ENCODE measurements at regions not wholly inside any gene's neighbourhood (a gene's known extent, or its start where the extent isn't known, plus 50 kb on each side); places are given as distances from the start of the nearest gene placed in this dataset.

DNA sequence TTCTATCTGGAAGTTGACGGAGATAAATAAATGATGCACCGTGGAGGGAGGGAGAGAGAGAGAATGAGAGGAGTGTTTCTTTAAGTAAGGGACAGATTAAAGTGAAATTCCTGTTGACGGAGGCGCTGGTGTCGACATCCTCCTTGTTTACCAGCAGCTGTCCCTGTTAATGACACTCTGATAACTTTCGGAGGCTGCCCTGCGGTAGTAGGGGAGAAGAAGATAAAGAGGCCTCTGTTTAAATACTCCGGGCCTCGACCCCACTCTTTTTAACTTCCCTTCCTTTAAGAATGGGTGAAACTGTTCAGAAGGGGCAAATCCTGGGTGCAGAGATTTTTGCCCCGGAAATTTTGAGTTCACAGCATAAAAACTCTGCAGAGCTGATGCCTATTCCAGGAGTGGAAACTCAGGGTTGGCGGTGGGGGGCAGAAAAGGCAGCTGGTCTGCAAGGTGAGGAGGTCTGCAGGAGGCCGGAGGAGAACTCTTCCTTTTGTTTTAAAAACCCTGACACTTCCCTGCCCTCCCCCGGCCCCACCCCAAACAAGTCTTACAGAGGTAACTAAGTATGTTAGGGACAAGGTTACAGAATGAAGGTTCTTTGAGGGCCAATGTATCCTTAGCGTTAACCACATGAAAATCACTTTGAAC, 276.6 kb upstream of the NR2F2 start:
- TF ChIP-seq POLR2AphosphoS5 (IDR thresholded peaks at IDR 0.05; ENCODE audit: low read depth, low read length): no peak
- peak; percentile 69 for TF ChIP-seq FOXP2 (optimal IDR thresholded peaks at IDR 0.05; ENCODE audit: borderline replicate concordance, extremely low read depth, extremely low read length, insufficient read depth)

DNA sequence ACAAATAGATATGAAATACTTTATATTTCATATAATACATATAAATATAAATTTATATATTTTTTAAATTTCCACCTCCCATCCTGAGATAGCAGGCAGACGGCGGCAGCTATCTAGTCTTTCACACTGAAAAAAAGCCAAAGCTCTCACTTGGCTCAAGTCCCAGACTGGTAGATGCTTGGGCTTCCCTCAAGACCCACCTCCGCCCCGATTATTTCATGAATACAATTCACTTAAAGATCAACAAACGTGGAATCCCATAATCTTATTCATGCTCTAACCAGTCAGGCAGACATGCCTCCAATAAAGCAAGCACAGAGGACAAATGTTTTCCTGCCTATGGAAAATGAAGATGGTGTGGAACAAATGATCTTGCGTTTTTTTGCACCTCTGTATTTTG, 275.9 kb upstream of the NR2F2 start:
- TF ChIP-seq, protein P1, sequence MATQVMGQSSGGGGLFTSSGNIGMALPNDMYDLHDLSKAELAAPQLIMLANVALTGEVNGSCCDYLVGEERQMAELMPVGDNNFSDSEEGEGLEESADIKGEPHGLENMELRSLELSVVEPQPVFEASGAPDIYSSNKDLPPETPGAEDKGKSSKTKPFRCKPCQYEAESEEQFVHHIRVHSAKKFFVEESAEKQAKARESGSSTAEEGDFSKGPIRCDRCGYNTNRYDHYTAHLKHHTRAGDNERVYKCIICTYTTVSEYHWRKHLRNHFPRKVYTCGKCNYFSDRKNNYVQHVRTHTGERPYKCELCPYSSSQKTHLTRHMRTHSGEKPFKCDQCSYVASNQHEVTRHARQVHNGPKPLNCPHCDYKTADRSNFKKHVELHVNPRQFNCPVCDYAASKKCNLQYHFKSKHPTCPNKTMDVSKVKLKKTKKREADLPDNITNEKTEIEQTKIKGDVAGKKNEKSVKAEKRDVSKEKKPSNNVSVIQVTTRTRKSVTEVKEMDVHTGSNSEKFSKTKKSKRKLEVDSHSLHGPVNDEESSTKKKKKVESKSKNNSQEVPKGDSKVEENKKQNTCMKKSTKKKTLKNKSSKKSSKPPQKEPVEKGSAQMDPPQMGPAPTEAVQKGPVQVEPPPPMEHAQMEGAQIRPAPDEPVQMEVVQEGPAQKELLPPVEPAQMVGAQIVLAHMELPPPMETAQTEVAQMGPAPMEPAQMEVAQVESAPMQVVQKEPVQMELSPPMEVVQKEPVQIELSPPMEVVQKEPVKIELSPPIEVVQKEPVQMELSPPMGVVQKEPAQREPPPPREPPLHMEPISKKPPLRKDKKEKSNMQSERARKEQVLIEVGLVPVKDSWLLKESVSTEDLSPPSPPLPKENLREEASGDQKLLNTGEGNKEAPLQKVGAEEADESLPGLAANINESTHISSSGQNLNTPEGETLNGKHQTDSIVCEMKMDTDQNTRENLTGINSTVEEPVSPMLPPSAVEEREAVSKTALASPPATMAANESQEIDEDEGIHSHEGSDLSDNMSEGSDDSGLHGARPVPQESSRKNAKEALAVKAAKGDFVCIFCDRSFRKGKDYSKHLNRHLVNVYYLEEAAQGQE (IDR thresholded peaks at IDR 0.05; ENCODE audit: insufficient read depth in 1 of 2, low read depth in 2 of 2, low read length in 2 of 2): no peak
- TF ChIP-seq FOXP2 (optimal IDR thresholded peaks at IDR 0.05; ENCODE audit: borderline replicate concordance, extremely low read depth, extremely low read length, insufficient read depth) (no peak), POLR2AphosphoS5 (IDR thresholded peaks at IDR 0.05; ENCODE audit: low read depth, low read length) (no peak), SIN3A (IDR thresholded peaks at IDR 0.05; ENCODE audit: borderline replicate concordance, insufficient read depth, low read length) (no peak), TAF1 (IDR thresholded peaks at IDR 0.05; ENCODE audit: borderline replicate concordance, insufficient read depth, low read length) (no peak)

DNA sequence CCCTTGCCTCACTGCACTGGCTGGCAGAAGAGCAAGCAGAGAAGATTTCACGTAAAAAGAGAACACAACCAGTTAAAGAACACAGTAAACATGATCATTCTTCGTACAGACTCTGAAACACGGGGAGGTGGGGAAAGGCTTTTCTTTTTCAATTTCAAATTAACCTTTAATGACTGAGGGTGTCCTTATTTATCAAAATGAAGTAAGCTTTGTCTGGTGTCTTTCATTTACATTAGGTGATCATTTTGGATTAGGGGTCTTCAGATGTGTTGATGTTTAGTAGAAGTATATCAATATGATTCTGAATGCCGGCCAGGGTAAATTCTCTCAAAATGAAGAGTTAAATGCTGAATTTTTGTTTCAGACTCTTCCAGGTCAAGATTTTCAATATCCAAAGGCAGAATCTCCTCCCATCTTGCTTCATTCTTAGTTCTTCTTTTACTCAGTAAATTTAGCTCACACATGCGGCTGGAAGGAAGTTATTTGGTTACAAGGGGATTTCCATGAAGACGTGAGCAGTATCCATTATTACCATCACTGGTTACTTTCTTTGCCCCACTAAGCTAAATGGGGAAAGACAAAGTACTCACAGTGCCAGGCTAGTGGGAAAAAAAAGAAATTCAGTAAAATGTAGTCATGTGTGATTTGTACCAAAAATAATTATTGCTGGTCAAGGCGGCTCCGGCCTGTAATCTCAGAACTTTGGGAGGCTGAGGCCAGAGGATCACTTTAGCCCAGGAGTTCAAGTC, 272.2 kb upstream of the NR2F2 start:
- TF ChIP-seq FOXP2 (optimal IDR thresholded peaks at IDR 0.05; ENCODE audit: borderline replicate concordance, extremely low read depth, extremely low read length, insufficient read depth): no peak
- TF ChIP-seq POLR2AphosphoS5 (IDR thresholded peaks at IDR 0.05; ENCODE audit: low read depth, low read length): no peak
- TF ChIP-seq TAF1 (IDR thresholded peaks at IDR 0.05; ENCODE audit: borderline replicate concordance, insufficient read depth, low read length): no peak
- TF ChIP-seq, protein P1 (IDR thresholded peaks at IDR 0.05; ENCODE audit: insufficient read depth in 1 of 2, low read depth in 2 of 2, low read length in 2 of 2): no peak
- no peak for TF ChIP-seq SIN3A (IDR thresholded peaks at IDR 0.05; ENCODE audit: borderline replicate concordance, insufficient read depth, low read length)

DNA sequence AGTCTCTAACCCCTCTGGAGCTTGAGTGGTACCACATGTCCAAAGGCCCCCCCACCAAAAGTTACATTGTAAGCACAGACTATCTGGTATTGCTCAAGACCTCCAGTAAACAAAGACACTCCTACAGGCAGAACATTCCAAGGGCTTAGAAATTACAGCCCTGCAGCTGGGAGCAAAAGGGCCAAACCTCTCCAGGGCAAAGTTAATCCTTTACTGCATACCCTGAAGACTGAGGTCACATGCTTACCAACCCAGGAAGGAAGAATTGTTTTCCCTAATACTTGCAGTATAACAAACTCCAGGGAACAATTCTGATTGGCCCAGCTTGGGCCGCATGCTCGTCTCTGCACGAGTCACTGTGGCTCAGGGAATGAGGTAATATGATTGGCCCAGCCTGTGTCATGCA, 266.1 kb upstream of the NR2F2 start:
- TF ChIP-seq POLR2AphosphoS5 (IDR thresholded peaks at IDR 0.05; ENCODE audit: low read depth, low read length) (no peak), FOXP2 (optimal IDR thresholded peaks at IDR 0.05; ENCODE audit: borderline replicate concordance, extremely low read depth, extremely low read length, insufficient read depth) (no peak), TAF1 (IDR thresholded peaks at IDR 0.05; ENCODE audit: borderline replicate concordance, insufficient read depth, low read length) (no peak), SIN3A (IDR thresholded peaks at IDR 0.05; ENCODE audit: borderline replicate concordance, insufficient read depth, low read length) (no peak)
- TF ChIP-seq, protein P1 (IDR thresholded peaks at IDR 0.05; ENCODE audit: insufficient read depth in 1 of 2, low read depth in 2 of 2, low read length in 2 of 2): no peak

DNA sequence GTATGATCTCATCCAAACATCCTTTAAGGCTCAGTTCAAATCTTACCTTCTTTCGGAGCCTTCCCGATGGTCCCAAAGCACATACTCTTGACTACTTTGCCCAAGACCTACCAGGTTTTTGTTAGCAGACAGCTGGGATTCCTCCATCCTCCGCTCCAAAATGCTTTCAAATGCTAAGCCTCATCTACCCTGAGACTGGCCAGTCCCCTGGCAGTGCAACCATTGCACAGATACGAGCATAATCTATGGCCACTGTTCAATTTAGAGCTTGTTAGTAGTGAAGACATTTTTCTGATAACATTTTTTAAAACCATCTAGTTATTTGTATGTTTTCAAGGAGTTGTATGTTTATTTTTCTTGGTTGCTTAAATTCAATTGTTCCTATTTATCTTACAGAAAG, 264.4 kb upstream of the NR2F2 start:
- TF ChIP-seq TAF1 (IDR thresholded peaks at IDR 0.05; ENCODE audit: borderline replicate concordance, insufficient read depth, low read length) (no peak), POLR2AphosphoS5 (IDR thresholded peaks at IDR 0.05; ENCODE audit: low read depth, low read length) (no peak), FOXP2 (optimal IDR thresholded peaks at IDR 0.05; ENCODE audit: borderline replicate concordance, extremely low read depth, extremely low read length, insufficient read depth) (no peak), SIN3A (IDR thresholded peaks at IDR 0.05; ENCODE audit: borderline replicate concordance, insufficient read depth, low read length) (no peak)
- TF ChIP-seq, protein P1 (IDR thresholded peaks at IDR 0.05; ENCODE audit: insufficient read depth in 1 of 2, low read depth in 2 of 2, low read length in 2 of 2): no peak

Measured in PFSK-1 (cell line).